HepG2 (cell line): ENCODE measurements at regions not wholly inside any gene's neighbourhood (a gene's known extent, or its start where the extent isn't known, plus 50 kb on each side); places are given as distances from the start of the nearest gene placed in this dataset.

ENCODE experiments used
- CTCF ChIP-seq: sonication (generic); formaldehyde crosslinking; IDR thresholded peaks from 2 replicates; pipeline ENCODE4 v1.5.0; 2020; ENCODE audit warnings: mild to moderate bottlenecking, missing genetic modification reagents, moderate library complexity
- ELF4 ChIP-seq: sonication (generic); formaldehyde crosslinking; IDR thresholded peaks from 2 replicates; pipeline ENCODE4 v1.5.0; 2020; ENCODE audit warnings: missing genetic modification reagents, mild to moderate bottlenecking, moderate library complexity, borderline replicate concordance
- EZH2 ChIP-seq: conservative IDR thresholded peaks from 2 replicates; pipeline ENCODE4 v1.6.1; 2012; ENCODE audit warnings: mild to moderate bottlenecking, low read depth, low read length, moderate library complexity
- FOXP1 ChIP-seq, 2 experiments: fragments of 450-650 bp in 1 of 2; IDR thresholded peaks; 2 replicates each; pipeline ENCODE4 v1.6.1; 2017 to 2018; ENCODE audit warnings: antibody characterized with exemption in 1 of 2
- GFI1 ChIP-seq: sonication (generic); formaldehyde crosslinking; IDR thresholded peaks from 2 replicates; pipeline ENCODE4 v1.5.0; 2020; ENCODE audit warnings: missing genetic modification reagents, mild to moderate bottlenecking, borderline replicate concordance
- KLF6 ChIP-seq: IDR thresholded peaks from 2 replicates; pipeline ENCODE4 v1.8.0; 2016; ENCODE audit warnings: missing biosample characterization, missing genetic modification reagents
- POLR2A ChIP-seq, 2 experiments: IDR thresholded peaks; 2 replicates each; pipeline ENCODE4 v1.6.1; 2011; ENCODE audit warnings: low read depth in 2 of 2, low read length in 2 of 2, mild to moderate bottlenecking in 1 of 2, moderate library complexity in 1 of 2; ENCODE audit not compliant: insufficient read depth in 1 of 2
- RAD21 ChIP-seq: fragments of 450-650 bp; formaldehyde crosslinking; IDR thresholded peaks from 2 replicates; pipeline ENCODE4 v1.5.0; 2020; ENCODE audit warnings: mild to moderate bottlenecking
- SOX5 ChIP-seq: IDR thresholded peaks from 2 replicates; pipeline ENCODE4 v1.6.1; 2016; ENCODE audit warnings: borderline replicate concordance
- ZBTB33 ChIP-seq: sonication (generic); formaldehyde crosslinking; IDR thresholded peaks from 2 replicates; pipeline ENCODE4 v1.4.0; 2020; ENCODE audit warnings: missing genetic modification reagents
- ZNF780A ChIP-seq: sonication (generic); formaldehyde crosslinking; IDR thresholded peaks from 2 replicates; pipeline ENCODE4 v1.8.0; 2022; ENCODE audit warnings: mild to moderate bottlenecking, missing genetic modification reagents, moderate library complexity
- ZSCAN22 ChIP-seq: sonication (generic); formaldehyde crosslinking; IDR thresholded peaks from 2 replicates; pipeline ENCODE4 v1.4.0; 2020; ENCODE audit warnings: mild to moderate bottlenecking, missing genetic modification reagents
- TF ChIP-seq, protein P1 (sequence below), 2 experiments: fragments of 450-650 bp in 1 of 2; sonication (generic) in 1 of 2; formaldehyde crosslinking in 1 of 2; IDR thresholded peaks; 2 replicates each; pipeline versions ENCODE4 v1.6.1 to v1.8.0; 2016 to 2022; ENCODE audit warnings: antibody characterized with exemption in 1 of 2, mild to moderate bottlenecking in 1 of 2, missing genetic modification reagents in 1 of 2

GRCh38 chr1:193412748-193413147, 226.3 kb upstream of the B3GALT2 start:
- TF ChIP-seq EZH2 (no peak), ZBTB33 (CRISPR knock-in tag) (no peak), SOX5 (CRISPR knock-in tag) (no peak), ZNF780A (no peak), GFI1 (CRISPR knock-in tag) (no peak), CTCF (no peak), ELF4 (no peak), FOXP1 (IDR thresholded peaks at IDR 0.05) (no peak), FOXP1 (CRISPR knock-in tag; IDR thresholded peaks at IDR 0.05) (no peak), RAD21 (CRISPR knock-in tag) (no peak), POLR2A (IDR thresholded peaks at IDR 0.05; ENCODE audit: insufficient read depth in 1 of 2, low read depth in 2 of 2, low read length in 2 of 2) (no peak), KLF6 (CRISPR knock-in tag) (no peak), ZSCAN22 (CRISPR knock-in tag) (no peak)
- TF ChIP-seq, protein P1, sequence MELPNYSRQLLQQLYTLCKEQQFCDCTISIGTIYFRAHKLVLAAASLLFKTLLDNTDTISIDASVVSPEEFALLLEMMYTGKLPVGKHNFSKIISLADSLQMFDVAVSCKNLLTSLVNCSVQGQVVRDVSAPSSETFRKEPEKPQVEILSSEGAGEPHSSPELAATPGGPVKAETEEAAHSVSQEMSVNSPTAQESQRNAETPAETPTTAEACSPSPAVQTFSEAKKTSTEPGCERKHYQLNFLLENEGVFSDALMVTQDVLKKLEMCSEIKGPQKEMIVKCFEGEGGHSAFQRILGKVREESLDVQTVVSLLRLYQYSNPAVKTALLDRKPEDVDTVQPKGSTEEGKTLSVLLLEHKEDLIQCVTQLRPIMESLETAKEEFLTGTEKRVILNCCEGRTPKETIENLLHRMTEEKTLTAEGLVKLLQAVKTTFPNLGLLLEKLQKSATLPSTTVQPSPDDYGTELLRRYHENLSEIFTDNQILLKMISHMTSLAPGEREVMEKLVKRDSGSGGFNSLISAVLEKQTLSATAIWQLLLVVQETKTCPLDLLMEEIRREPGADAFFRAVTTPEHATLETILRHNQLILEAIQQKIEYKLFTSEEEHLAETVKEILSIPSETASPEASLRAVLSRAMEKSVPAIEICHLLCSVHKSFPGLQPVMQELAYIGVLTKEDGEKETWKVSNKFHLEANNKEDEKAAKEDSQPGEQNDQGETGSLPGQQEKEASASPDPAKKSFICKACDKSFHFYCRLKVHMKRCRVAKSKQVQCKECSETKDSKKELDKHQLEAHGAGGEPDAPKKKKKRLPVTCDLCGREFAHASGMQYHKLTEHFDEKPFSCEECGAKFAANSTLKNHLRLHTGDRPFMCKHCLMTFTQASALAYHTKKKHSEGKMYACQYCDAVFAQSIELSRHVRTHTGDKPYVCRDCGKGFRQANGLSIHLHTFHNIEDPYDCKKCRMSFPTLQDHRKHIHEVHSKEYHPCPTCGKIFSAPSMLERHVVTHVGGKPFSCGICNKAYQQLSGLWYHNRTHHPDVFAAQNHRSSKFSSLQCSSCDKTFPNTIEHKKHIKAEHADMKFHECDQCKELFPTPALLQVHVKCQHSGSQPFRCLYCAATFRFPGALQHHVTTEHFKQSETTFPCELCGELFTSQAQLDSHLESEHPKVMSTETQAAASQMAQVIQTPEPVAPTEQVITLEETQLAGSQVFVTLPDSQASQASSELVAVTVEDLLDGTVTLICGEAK (IDR thresholded peaks at IDR 0.05) = no peak
- TF ChIP-seq, protein P1 (CRISPR knock-in tag; IDR thresholded peaks at IDR 0.05) = no peak
